Mesothelial cell of epicardium (in vitro differentiated cells): ENCODE measurements at regions not wholly inside any gene's neighbourhood (a gene's known extent, or its start where the extent isn't known, plus 50 kb on each side); places are given as distances from the start of the nearest gene placed in this dataset.

Experiments
- DNase-seq, 2 experiments: peaks; one replicate each; pipeline ENCODE4 v3.0.0; 2021; ENCODE audit warnings: low spot score in 2 of 2; ENCODE audit not compliant: unreplicated experiment in 2 of 2
- H3K27ac Mint-ChIP-seq: 2 replicates; pipeline ENCODE4 v1.8.0; 2021; ENCODE audit warnings: mixed read lengths
- H3K27me3 Mint-ChIP-seq: 2 replicates; pipeline ENCODE4 v1.8.0; 2021; ENCODE audit warnings: low read depth, mixed read lengths
- H3K36me3 Mint-ChIP-seq: 2 replicates; pipeline ENCODE4 v1.8.0; 2021; ENCODE audit warnings: mixed read lengths
- H3K4me1 Mint-ChIP-seq: 2 replicates; pipeline ENCODE4 v1.8.0; 2021; ENCODE audit warnings: mixed read lengths
- H3K4me3 Mint-ChIP-seq: 2 replicates; pipeline ENCODE4 v1.8.0; 2021; ENCODE audit warnings: mild to moderate bottlenecking, moderate library complexity, mixed read lengths
- H3K9me3 Mint-ChIP-seq: 2 replicates; pipeline ENCODE4 v1.8.0; 2021; ENCODE audit warnings: mixed read lengths
- CTCF ChIP-seq: fragments of 200-600 bp; sonication (generic); IDR thresholded peaks from one replicate; pipeline ENCODE4 v1.5.0; 2021; ENCODE audit warnings: antibody characterized with exemption; ENCODE audit not compliant: unreplicated experiment

DNA sequence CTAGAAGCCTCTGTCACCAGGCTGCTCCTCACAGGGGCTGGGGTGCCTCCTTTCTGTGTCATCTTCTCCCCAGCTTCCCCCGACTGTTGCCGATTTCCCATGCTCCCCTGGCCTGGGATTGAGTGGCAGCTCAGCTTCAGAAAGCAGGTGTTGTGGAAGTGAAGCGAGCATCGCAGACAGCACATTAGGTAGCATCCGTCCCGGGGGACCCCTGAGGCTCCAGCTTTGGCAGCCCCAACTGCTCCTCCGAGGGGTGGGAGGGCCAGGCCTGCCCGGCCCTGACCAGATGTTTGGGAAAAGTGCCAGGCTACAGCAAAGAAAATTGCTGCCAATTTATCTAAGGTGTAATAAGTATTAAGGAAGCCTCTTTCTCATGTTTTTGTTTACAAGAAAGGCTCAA is 1045.6 kb downstream of the BCL11B start:
- H3K36me3 Mint-ChIP-seq: no peaks in the 10 kb centered on the region
- no peak for DNase-seq
- no peak overlapping the region for H3K27ac Mint-ChIP-seq

DNA sequence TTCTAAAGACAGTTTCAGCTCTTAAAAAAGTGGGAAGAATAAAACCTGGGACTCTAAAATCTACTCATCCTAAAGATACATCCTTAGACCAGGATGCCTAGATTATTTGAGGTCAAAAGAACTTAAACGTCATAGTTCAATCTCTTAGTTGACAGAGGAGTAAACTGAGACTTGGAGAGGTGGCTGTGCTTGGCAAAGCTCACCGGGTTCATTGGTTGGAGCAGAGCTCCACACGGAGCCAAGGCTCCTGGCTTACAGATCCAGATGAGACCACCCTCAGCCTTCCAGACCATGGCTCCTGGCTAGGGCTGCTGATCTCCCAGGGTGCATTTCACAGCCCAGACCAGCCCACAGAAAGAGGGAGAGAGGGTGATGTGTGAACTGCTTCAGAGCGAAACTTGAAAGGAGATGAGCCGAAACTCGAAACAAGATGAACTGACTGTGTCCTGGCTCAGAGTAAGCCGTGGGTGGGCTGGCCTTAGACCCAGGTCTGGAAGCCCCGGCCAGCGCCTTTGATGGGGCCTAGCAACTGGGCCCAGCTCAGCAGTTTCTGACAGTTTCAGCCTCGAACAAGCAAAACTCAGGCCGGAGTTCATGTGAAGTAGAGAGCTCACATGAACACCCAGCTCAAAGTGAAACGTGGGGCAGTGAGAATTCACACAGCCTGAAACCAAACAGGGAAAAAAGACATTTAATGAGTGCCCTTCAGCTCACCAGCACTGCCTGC is 1044.8 kb downstream of the BCL11B start:
- Mint-ChIP-seq H3K4me1 (no peaks in the 10 kb centered on the region), H3K4me3 (no peak overlapping the region), H3K27ac (no peak overlapping the region), H3K27me3 (peaks cover 17% of the 10 kb centered on the region), H3K36me3 (no peaks in the 10 kb centered on the region), H3K9me3 (no peaks in the 10 kb centered on the region)
- no peak for TF ChIP-seq CTCF
- DNase-seq: no peak

More for the DNA sequence above, 1045.6 kb downstream of the BCL11B start:
- Mint-ChIP-seq H3K4me3 (no peak overlapping the region), H3K4me1 (no peaks in the 10 kb centered on the region), H3K27me3 (peaks cover 14% of the 10 kb centered on the region), H3K9me3 (no peaks in the 10 kb centered on the region)
- no peak for TF ChIP-seq CTCF

GRCh38 chr14:98227727-98228111 is 1044.3 kb downstream of the BCL11B start:
- DNase-seq: no peak
- H3K36me3 Mint-ChIP-seq: no peaks in the 10 kb centered on the region
- no peaks in the 10 kb centered on the region for H3K4me1 Mint-ChIP-seq
- no peak overlapping the region for H3K27ac Mint-ChIP-seq
- peaks cover 20% of the 10 kb centered on the region for H3K27me3 Mint-ChIP-seq
- TF ChIP-seq CTCF: no peak
- no peaks in the 10 kb centered on the region for H3K9me3 Mint-ChIP-seq
- no peak overlapping the region for H3K4me3 Mint-ChIP-seq

- H3K27me3 Mint-ChIP-seq: peaks cover 28% of the 10 kb centered on the region
- no peaks in the 10 kb centered on the region for H3K9me3 Mint-ChIP-seq
- no peak for DNase-seq
- no peaks in the 10 kb centered on the region for H3K4me1 Mint-ChIP-seq
- no peak overlapping the region for H3K27ac Mint-ChIP-seq
- H3K4me3 Mint-ChIP-seq: no peak overlapping the region
- TF ChIP-seq CTCF: no peak
- no peaks in the 10 kb centered on the region for H3K36me3 Mint-ChIP-seq
Measured at GRCh38 chr14:98229656-98230366, 1042.2 kb downstream of the BCL11B start.

DNA sequence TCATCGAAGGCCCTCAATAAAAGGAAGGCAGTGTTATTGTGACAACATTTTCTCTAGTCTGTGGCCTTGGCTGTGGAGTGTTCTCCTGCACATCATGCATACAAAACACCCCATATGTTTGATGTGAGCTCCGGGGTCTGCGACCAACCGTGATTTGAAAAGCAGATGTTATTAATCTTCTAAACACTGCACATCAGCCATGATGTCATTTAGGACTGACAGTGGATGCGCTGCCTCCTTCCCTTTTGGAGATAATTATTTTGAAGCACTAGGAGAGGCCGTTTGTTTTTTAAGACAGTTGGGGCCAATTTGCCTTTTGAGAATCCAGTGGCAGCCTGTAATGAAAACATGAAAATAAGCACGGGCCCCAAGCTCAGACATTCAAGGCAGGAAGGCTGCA is 1041.6 kb downstream of the BCL11B start:
- no peak for DNase-seq
- no peak for TF ChIP-seq CTCF
- no peaks in the 10 kb centered on the region for H3K36me3 Mint-ChIP-seq
- H3K4me1 Mint-ChIP-seq: no peaks in the 10 kb centered on the region
- H3K27me3 Mint-ChIP-seq: peaks cover 28% of the 10 kb centered on the region
- H3K27ac Mint-ChIP-seq: no peak overlapping the region
- H3K4me3 Mint-ChIP-seq: no peak overlapping the region
- no peaks in the 10 kb centered on the region for H3K9me3 Mint-ChIP-seq
